ENCODE measurements at regions not wholly inside any gene's neighbourhood (a gene's known extent, or its start where the extent isn't known, plus 50 kb on each side); places are given as distances from the start of the nearest gene placed in this dataset.

DNA sequence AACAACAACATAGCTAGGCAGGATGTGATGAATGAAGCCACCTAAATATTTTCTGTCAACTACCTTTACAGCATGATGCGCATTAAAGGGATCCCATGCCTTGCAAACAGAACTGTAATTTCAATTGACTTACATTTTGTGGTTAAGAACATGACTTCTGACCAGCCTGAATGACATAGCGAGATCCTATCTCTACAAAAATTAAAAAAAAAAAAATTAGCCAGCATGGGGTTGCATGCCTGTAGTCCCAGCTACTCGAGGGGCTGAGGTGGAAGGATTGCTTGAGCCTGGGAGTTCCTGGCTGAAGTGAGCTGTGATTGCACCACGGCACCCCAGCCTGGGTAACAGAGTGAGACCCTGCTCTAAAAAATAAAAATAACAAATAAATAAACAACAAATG lies 680.6 kb downstream of the IQCM start:
- Histone ChIP-seq H3K27ac (no peak overlapping the region), H3K4me3 (no peak overlapping the region), H3K9me3 (no peaks in the 10 kb centered on the region), H3K36me3 (no peaks in the 10 kb centered on the region), H3K27me3 (no peaks in the 10 kb centered on the region), H3K4me1 (no peaks in the 10 kb centered on the region)
- ATAC-seq (no peak), DNase-seq (no peak)
- in situ Hi-C loops (cut with MboI; ENCODE audit: low sequenced_read_pairs in 4 of 4) (no loop called here), intact Hi-C loops (cut with DNase I; ENCODE audit: low total_unique reads) (no loop called here)
- no peak for TF ChIP-seq POLR2A (IDR thresholded peaks at IDR 0.05)
- TF ChIP-seq, protein P1, sequence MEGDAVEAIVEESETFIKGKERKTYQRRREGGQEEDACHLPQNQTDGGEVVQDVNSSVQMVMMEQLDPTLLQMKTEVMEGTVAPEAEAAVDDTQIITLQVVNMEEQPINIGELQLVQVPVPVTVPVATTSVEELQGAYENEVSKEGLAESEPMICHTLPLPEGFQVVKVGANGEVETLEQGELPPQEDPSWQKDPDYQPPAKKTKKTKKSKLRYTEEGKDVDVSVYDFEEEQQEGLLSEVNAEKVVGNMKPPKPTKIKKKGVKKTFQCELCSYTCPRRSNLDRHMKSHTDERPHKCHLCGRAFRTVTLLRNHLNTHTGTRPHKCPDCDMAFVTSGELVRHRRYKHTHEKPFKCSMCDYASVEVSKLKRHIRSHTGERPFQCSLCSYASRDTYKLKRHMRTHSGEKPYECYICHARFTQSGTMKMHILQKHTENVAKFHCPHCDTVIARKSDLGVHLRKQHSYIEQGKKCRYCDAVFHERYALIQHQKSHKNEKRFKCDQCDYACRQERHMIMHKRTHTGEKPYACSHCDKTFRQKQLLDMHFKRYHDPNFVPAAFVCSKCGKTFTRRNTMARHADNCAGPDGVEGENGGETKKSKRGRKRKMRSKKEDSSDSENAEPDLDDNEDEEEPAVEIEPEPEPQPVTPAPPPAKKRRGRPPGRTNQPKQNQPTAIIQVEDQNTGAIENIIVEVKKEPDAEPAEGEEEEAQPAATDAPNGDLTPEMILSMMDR (IDR thresholded peaks at IDR 0.05 in 4 of 5, conservative IDR thresholded peaks at IDR 0.05 in 1 of 5) = no peak

DNA sequence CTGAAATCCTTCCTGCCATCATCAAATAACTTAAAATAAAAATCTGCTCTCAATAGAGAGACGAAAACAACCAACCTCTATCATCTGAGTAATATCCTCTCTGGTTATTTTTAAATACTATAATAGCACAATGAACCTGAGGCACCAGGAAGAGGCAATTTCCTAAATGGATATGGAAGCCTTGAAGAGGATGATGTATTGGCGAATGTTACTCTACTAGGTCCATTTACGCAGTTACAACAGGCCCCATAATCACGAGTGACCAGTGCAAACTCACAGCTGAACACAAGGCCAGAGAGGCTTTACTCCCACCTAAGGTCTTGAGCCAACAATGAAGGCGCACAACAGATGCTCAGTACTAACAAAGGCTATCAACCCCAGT lies 678.8 kb upstream of the NR3C2 start:
- no peak for TF ChIP-seq POLR2A (IDR thresholded peaks at IDR 0.05)
- Histone ChIP-seq H3K9me3 (no peaks in the 10 kb centered on the region), H3K27ac (no peak overlapping the region), H3K27me3 (no peaks in the 10 kb centered on the region), H3K4me1 (no peaks in the 10 kb centered on the region), H3K4me3 (no peak overlapping the region), H3K36me3 (no peaks in the 10 kb centered on the region)
- ATAC-seq (no peak), DNase-seq (no peak)
- intact Hi-C loops (cut with DNase I; ENCODE audit: low total_unique reads) = no loop called here
- in situ Hi-C loops (cut with MboI; ENCODE audit: low sequenced_read_pairs in 4 of 4) = no loop called here

DNA sequence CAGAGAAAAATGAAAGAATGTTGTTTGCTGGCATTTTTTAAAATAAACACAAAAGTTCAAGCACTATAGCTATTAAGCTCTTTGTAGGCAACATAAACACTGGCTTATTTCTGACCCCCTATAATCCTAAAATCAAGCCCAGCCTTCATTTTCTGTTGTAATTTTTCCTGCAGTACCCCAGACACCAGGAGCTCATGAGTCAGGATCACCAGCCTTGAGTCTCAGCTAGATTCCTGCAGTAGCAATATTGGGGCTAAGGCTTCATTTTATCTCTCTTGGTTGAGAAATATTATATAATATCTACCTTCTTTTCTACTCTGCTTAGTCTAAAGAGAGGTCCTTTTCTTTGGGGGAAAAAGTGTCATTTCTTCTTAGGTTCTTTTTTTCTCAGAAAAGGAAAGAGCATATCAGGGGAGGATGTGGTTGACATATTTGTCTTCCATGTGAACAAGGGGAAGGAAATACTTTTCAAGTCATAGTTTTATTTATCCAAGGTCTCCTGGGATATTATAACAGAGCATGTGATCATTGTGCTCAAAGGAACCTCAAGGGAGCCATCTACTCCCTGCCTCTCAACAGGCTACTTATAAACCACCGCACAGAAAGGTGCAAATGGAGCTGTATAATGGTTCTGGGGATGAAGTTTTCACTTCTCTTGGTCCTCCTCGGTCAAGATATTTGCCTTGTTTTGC lies 678.3 kb upstream of the NR3C2 start:
- no peak for DNase-seq
- no peaks in the 10 kb centered on the region for H3K4me1 ChIP-seq
- H3K27me3 ChIP-seq = no peaks in the 10 kb centered on the region
- in situ Hi-C loops (cut with MboI; ENCODE audit: low sequenced_read_pairs in 4 of 4) (no loop called here), intact Hi-C loops (cut with DNase I; ENCODE audit: low total_unique reads) (no loop called here)
- TF ChIP-seq POLR2A (IDR thresholded peaks at IDR 0.05) = no peak
- TF ChIP-seq, protein P1 (IDR thresholded peaks at IDR 0.05 in 4 of 5, conservative IDR thresholded peaks at IDR 0.05 in 1 of 5) = no peak
- no peak for ATAC-seq
- H3K9me3 ChIP-seq = no peaks in the 10 kb centered on the region
- H3K4me3 ChIP-seq = no peak overlapping the region
- no peak overlapping the region for H3K27ac ChIP-seq
- no peaks in the 10 kb centered on the region for H3K36me3 ChIP-seq

DNA sequence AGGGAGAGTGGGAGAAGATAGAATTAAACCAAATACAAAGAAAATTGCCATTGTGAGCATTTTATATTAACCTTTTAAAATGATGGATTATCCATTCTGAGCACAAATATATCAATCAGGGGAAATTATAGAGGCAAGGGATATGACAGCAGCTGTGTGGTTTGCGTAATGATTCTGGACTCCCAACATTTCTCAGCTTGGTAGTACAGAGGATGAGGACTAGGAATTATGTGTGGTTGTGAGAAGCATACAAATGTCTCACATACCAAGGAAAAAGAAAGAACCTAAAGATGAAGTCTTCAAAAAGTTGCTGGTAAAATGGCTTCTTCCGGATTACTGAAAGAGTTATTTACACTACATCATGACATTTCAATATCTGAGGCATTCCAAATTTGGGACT lies 674.6 kb upstream of the NR3C2 start:
- Histone ChIP-seq H3K27me3 (no peaks in the 10 kb centered on the region), H3K4me3 (no peak overlapping the region), H3K4me1 (no peaks in the 10 kb centered on the region), H3K36me3 (no peaks in the 10 kb centered on the region), H3K9me3 (no peaks in the 10 kb centered on the region), H3K27ac (no peak overlapping the region)
- no peak for ATAC-seq
- in situ Hi-C loops (cut with MboI; ENCODE audit: low sequenced_read_pairs in 4 of 4) (no loop called here), intact Hi-C loops (cut with DNase I; ENCODE audit: low total_unique reads) (no loop called here)
- TF ChIP-seq POLR2A (IDR thresholded peaks at IDR 0.05) = no peak
- TF ChIP-seq, protein P1 (IDR thresholded peaks at IDR 0.05 in 4 of 5, conservative IDR thresholded peaks at IDR 0.05 in 1 of 5) = no peak
- no peak for DNase-seq

DNA sequence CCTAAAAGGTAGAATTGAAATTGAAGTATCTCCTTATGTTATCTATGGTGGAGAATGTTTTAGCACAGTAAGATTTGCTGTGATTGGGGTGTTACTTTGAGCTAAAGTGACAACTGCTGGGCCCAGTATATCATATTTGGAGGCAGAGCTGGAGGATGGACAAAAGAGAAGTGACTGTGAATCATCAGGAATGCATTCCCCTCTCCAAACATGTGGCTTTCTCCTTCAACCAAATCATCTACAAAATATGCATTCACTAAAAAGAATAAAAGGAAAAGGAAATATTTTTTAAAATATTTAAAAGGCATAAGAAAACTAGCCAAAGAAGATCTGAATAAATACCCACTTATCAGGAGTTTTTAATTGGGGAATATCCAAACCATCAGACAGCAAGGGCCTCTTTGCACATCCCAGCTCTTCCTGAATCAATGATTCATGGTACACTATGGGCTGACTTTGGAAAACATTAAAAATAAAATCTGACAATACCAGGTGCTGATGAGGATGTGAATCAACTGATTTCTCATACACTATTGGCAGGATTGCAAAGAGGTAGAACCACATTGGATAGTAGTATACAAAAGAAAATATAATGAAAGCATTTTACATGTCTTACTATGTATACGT lies 671.7 kb upstream of the NR3C2 start:
- intact Hi-C loops (cut with DNase I; ENCODE audit: low total_unique reads) = no loop called here
- TF ChIP-seq, protein P1 (IDR thresholded peaks at IDR 0.05 in 4 of 5, conservative IDR thresholded peaks at IDR 0.05 in 1 of 5) = no peak
- TF ChIP-seq POLR2A (IDR thresholded peaks at IDR 0.05) = no peak
- DNase-seq (no peak), ATAC-seq (no peak)
- in situ Hi-C loops (cut with MboI; ENCODE audit: low sequenced_read_pairs in 4 of 4) = no loop called here
- Histone ChIP-seq H3K4me3 (no peak overlapping the region), H3K27ac (no peak overlapping the region), H3K36me3 (no peaks in the 10 kb centered on the region), H3K27me3 (no peaks in the 10 kb centered on the region), H3K9me3 (no peaks in the 10 kb centered on the region), H3K4me1 (no peaks in the 10 kb centered on the region)

All from gastrocnemius medialis (tissue), 4 donors.